ENCODE measurements at regions not wholly inside any gene's neighbourhood (a gene's known extent, or its start where the extent isn't known, plus 50 kb on each side); places are given as distances from the start of the nearest gene placed in this dataset.

GRCh38 chr2:116645155-116645554 is 1169.3 kb upstream of the DDX18 start:
- Mint-ChIP-seq H3K36me3 (ENCODE audit: insufficient read depth) (no peaks in the 10 kb centered on the region), H3K4me3 (no peak overlapping the region), H3K4me1 (ENCODE audit: low read depth) (no peaks in the 10 kb centered on the region)

GRCh38 chr2:116668691-116669090 is 1145.8 kb upstream of the DDX18 start:
- H3K27me3 Mint-ChIP-seq (ENCODE audit: low read depth) = no peaks in the 10 kb centered on the region
- no peaks in the 10 kb centered on the region for H3K4me1 Mint-ChIP-seq (ENCODE audit: low read depth)
- DNase-seq = no peak
- no peak for ATAC-seq
- no peaks in the 10 kb centered on the region for H3K36me3 Mint-ChIP-seq (ENCODE audit: insufficient read depth)
- H3K4me3 Mint-ChIP-seq = no peak overlapping the region
- H3K9me3 Mint-ChIP-seq = peaks cover 9% of the 10 kb centered on the region

More at GRCh38 chr2:116645155-116645554, 1169.3 kb upstream of the DDX18 start:
- H3K27me3 Mint-ChIP-seq (ENCODE audit: low read depth) = no peaks in the 10 kb centered on the region
- H3K9me3 Mint-ChIP-seq = peaks cover 10% of the 10 kb centered on the region
- no peak for ATAC-seq
- DNase-seq = no peak

- DNase-seq (no peak), ATAC-seq (no peak)
- Mint-ChIP-seq H3K27me3 (ENCODE audit: low read depth) (no peaks in the 10 kb centered on the region), H3K4me3 (no peak overlapping the region), H3K9me3 (peaks cover 14% of the 10 kb centered on the region), H3K4me1 (ENCODE audit: low read depth) (no peaks in the 10 kb centered on the region), H3K36me3 (ENCODE audit: insufficient read depth) (no peaks in the 10 kb centered on the region)
Observed at GRCh38 chr2:116669782-116670181, 1144.7 kb upstream of the DDX18 start.

- DNase-seq (no peak), ATAC-seq (no peak)
- H3K27me3 Mint-ChIP-seq (ENCODE audit: low read depth) = no peaks in the 10 kb centered on the region
- no peaks in the 10 kb centered on the region for H3K4me1 Mint-ChIP-seq (ENCODE audit: low read depth)
- no peaks in the 10 kb centered on the region for H3K36me3 Mint-ChIP-seq (ENCODE audit: insufficient read depth)
- H3K4me3 Mint-ChIP-seq = no peak overlapping the region
- H3K9me3 Mint-ChIP-seq = peaks cover 16% of the 10 kb centered on the region
Observed at GRCh38 chr2:116674188-116674587, 1140.3 kb upstream of the DDX18 start.

- Mint-ChIP-seq H3K36me3 (ENCODE audit: insufficient read depth) (no peaks in the 10 kb centered on the region), H3K9me3 (peaks cover 22% of the 10 kb centered on the region), H3K4me3 (no peak overlapping the region), H3K27me3 (ENCODE audit: low read depth) (no peaks in the 10 kb centered on the region), H3K4me1 (ENCODE audit: low read depth) (no peaks in the 10 kb centered on the region)
- DNase-seq = no peak
- no peak for ATAC-seq
Observed at GRCh38 chr2:116676776-116677175, 1137.7 kb upstream of the DDX18 start.

- Mint-ChIP-seq H3K36me3 (ENCODE audit: insufficient read depth) (no peaks in the 10 kb centered on the region), H3K4me1 (ENCODE audit: low read depth) (no peaks in the 10 kb centered on the region), H3K4me3 (no peak overlapping the region), H3K9me3 (peaks cover 17% of the 10 kb centered on the region), H3K27me3 (ENCODE audit: low read depth) (no peaks in the 10 kb centered on the region)
- ATAC-seq (no peak), DNase-seq (no peak)
Observed at GRCh38 chr2:116680256-116680936, 1134.1 kb upstream of the DDX18 start.

- Mint-ChIP-seq H3K4me3 (no peak overlapping the region), H3K4me1 (ENCODE audit: low read depth) (no peaks in the 10 kb centered on the region), H3K27me3 (ENCODE audit: low read depth) (no peaks in the 10 kb centered on the region), H3K36me3 (ENCODE audit: insufficient read depth) (no peaks in the 10 kb centered on the region), H3K9me3 (peaks cover 6% of the 10 kb centered on the region)
- ATAC-seq (no peak), DNase-seq (no peak)
Observed at GRCh38 chr2:116687371-116687770, 1127.1 kb upstream of the DDX18 start.

GRCh38 chr2:116692988-116693387 is 1121.5 kb upstream of the DDX18 start:
- no peaks in the 10 kb centered on the region for H3K36me3 Mint-ChIP-seq (ENCODE audit: insufficient read depth)
- H3K4me3 Mint-ChIP-seq = no peak overlapping the region
- no peaks in the 10 kb centered on the region for H3K4me1 Mint-ChIP-seq (ENCODE audit: low read depth)
- peaks cover 6% of the 10 kb centered on the region for H3K9me3 Mint-ChIP-seq
- DNase-seq = no peak
- no peaks in the 10 kb centered on the region for H3K27me3 Mint-ChIP-seq (ENCODE audit: low read depth)
- no peak for ATAC-seq

GRCh38 chr2:116696223-116696622 is 1118.3 kb upstream of the DDX18 start:
- Mint-ChIP-seq H3K9me3 (peaks cover 4% of the 10 kb centered on the region), H3K4me1 (ENCODE audit: low read depth) (no peaks in the 10 kb centered on the region), H3K27me3 (ENCODE audit: low read depth) (no peaks in the 10 kb centered on the region), H3K4me3 (no peak overlapping the region), H3K36me3 (ENCODE audit: insufficient read depth) (no peaks in the 10 kb centered on the region)
- DNase-seq (no peak), ATAC-seq (no peak)

GRCh38 chr2:116696903-116697302 is 1117.6 kb upstream of the DDX18 start:
- Mint-ChIP-seq H3K27me3 (ENCODE audit: low read depth) (no peaks in the 10 kb centered on the region), H3K36me3 (ENCODE audit: insufficient read depth) (no peaks in the 10 kb centered on the region), H3K4me3 (no peak overlapping the region), H3K4me1 (ENCODE audit: low read depth) (no peaks in the 10 kb centered on the region), H3K9me3 (peaks cover 5% of the 10 kb centered on the region)
- DNase-seq (no peak), ATAC-seq (no peak)

GRCh38 chr2:116706396-116706795 is 1108.1 kb upstream of the DDX18 start:
- ATAC-seq (no peak), DNase-seq (no peak)
- H3K9me3 Mint-ChIP-seq = peaks cover 8% of the 10 kb centered on the region
- H3K27me3 Mint-ChIP-seq (ENCODE audit: low read depth) = no peaks in the 10 kb centered on the region
- no peaks in the 10 kb centered on the region for H3K36me3 Mint-ChIP-seq (ENCODE audit: insufficient read depth)
- no peak overlapping the region for H3K4me3 Mint-ChIP-seq
- no peaks in the 10 kb centered on the region for H3K4me1 Mint-ChIP-seq (ENCODE audit: low read depth)

- no peaks in the 10 kb centered on the region for H3K4me1 Mint-ChIP-seq (ENCODE audit: low read depth)
- no peaks in the 10 kb centered on the region for H3K36me3 Mint-ChIP-seq (ENCODE audit: insufficient read depth)
- ATAC-seq = no peak
- H3K4me3 Mint-ChIP-seq = no peak overlapping the region
- peaks cover 14% of the 10 kb centered on the region for H3K9me3 Mint-ChIP-seq
- no peak for DNase-seq
- H3K27me3 Mint-ChIP-seq (ENCODE audit: low read depth) = no peaks in the 10 kb centered on the region
Observed at GRCh38 chr2:116716038-116716437, 1098.5 kb upstream of the DDX18 start.

- Mint-ChIP-seq H3K9me3 (peaks cover 14% of the 10 kb centered on the region), H3K36me3 (ENCODE audit: insufficient read depth) (no peaks in the 10 kb centered on the region), H3K4me1 (ENCODE audit: low read depth) (no peaks in the 10 kb centered on the region), H3K4me3 (no peak overlapping the region), H3K27me3 (ENCODE audit: low read depth) (no peaks in the 10 kb centered on the region)
- no peak for DNase-seq
- no peak for ATAC-seq
Observed at GRCh38 chr2:116716444-116716843, 1098.0 kb upstream of the DDX18 start.

GRCh38 chr2:116717832-116718231 is 1096.7 kb upstream of the DDX18 start:
- Mint-ChIP-seq H3K36me3 (ENCODE audit: insufficient read depth) (no peaks in the 10 kb centered on the region), H3K9me3 (peaks cover 20% of the 10 kb centered on the region), H3K4me3 (no peak overlapping the region), H3K4me1 (ENCODE audit: low read depth) (no peaks in the 10 kb centered on the region), H3K27me3 (ENCODE audit: low read depth) (no peaks in the 10 kb centered on the region)
- ATAC-seq (no peak), DNase-seq (no peak)

GRCh38 chr2:116718451-116718850 is 1096.0 kb upstream of the DDX18 start:
- DNase-seq = no peak
- H3K36me3 Mint-ChIP-seq (ENCODE audit: insufficient read depth) = no peaks in the 10 kb centered on the region
- no peak for ATAC-seq
- H3K9me3 Mint-ChIP-seq = peaks cover 20% of the 10 kb centered on the region
- H3K27me3 Mint-ChIP-seq (ENCODE audit: low read depth) = no peaks in the 10 kb centered on the region
- no peaks in the 10 kb centered on the region for H3K4me1 Mint-ChIP-seq (ENCODE audit: low read depth)
- no peak overlapping the region for H3K4me3 Mint-ChIP-seq

- DNase-seq (no peak), ATAC-seq (no peak)
- H3K4me3 Mint-ChIP-seq = no peak overlapping the region
- no peaks in the 10 kb centered on the region for H3K36me3 Mint-ChIP-seq (ENCODE audit: insufficient read depth)
- H3K9me3 Mint-ChIP-seq = peaks cover 20% of the 10 kb centered on the region
- no peaks in the 10 kb centered on the region for H3K4me1 Mint-ChIP-seq (ENCODE audit: low read depth)
- no peaks in the 10 kb centered on the region for H3K27me3 Mint-ChIP-seq (ENCODE audit: low read depth)
Observed at GRCh38 chr2:116719836-116720235, 1094.7 kb upstream of the DDX18 start.

Measured in activated T-cell treated with anti-CD3 and anti-CD28 coated beads, Interleukin-2, amount 50 U/mL, for 4 hours (primary cell).